ENCODE measurements at regions not wholly inside any gene's neighbourhood (a gene's known extent, or its start where the extent isn't known, plus 50 kb on each side); places are given as distances from the start of the nearest gene placed in this dataset.

GRCh38 chr20:37616110-37616425, 77.8 kb upstream of the CTNNBL1 start:
- TF ChIP-seq STAT1 (IDR thresholded peaks at IDR 0.05; ENCODE audit: unreplicated experiment) (no peak), CTCF (conservative IDR thresholded peaks at IDR 0.05; ENCODE audit: low read depth in 2 of 2) (peak in 1 of 2 experiments; percentile 41; a peak in 1 of 4 replicates), JUNB (IDR thresholded peaks at IDR 0.05; ENCODE audit: unreplicated experiment) (no peak)
- TF ChIP-seq, protein P1, sequence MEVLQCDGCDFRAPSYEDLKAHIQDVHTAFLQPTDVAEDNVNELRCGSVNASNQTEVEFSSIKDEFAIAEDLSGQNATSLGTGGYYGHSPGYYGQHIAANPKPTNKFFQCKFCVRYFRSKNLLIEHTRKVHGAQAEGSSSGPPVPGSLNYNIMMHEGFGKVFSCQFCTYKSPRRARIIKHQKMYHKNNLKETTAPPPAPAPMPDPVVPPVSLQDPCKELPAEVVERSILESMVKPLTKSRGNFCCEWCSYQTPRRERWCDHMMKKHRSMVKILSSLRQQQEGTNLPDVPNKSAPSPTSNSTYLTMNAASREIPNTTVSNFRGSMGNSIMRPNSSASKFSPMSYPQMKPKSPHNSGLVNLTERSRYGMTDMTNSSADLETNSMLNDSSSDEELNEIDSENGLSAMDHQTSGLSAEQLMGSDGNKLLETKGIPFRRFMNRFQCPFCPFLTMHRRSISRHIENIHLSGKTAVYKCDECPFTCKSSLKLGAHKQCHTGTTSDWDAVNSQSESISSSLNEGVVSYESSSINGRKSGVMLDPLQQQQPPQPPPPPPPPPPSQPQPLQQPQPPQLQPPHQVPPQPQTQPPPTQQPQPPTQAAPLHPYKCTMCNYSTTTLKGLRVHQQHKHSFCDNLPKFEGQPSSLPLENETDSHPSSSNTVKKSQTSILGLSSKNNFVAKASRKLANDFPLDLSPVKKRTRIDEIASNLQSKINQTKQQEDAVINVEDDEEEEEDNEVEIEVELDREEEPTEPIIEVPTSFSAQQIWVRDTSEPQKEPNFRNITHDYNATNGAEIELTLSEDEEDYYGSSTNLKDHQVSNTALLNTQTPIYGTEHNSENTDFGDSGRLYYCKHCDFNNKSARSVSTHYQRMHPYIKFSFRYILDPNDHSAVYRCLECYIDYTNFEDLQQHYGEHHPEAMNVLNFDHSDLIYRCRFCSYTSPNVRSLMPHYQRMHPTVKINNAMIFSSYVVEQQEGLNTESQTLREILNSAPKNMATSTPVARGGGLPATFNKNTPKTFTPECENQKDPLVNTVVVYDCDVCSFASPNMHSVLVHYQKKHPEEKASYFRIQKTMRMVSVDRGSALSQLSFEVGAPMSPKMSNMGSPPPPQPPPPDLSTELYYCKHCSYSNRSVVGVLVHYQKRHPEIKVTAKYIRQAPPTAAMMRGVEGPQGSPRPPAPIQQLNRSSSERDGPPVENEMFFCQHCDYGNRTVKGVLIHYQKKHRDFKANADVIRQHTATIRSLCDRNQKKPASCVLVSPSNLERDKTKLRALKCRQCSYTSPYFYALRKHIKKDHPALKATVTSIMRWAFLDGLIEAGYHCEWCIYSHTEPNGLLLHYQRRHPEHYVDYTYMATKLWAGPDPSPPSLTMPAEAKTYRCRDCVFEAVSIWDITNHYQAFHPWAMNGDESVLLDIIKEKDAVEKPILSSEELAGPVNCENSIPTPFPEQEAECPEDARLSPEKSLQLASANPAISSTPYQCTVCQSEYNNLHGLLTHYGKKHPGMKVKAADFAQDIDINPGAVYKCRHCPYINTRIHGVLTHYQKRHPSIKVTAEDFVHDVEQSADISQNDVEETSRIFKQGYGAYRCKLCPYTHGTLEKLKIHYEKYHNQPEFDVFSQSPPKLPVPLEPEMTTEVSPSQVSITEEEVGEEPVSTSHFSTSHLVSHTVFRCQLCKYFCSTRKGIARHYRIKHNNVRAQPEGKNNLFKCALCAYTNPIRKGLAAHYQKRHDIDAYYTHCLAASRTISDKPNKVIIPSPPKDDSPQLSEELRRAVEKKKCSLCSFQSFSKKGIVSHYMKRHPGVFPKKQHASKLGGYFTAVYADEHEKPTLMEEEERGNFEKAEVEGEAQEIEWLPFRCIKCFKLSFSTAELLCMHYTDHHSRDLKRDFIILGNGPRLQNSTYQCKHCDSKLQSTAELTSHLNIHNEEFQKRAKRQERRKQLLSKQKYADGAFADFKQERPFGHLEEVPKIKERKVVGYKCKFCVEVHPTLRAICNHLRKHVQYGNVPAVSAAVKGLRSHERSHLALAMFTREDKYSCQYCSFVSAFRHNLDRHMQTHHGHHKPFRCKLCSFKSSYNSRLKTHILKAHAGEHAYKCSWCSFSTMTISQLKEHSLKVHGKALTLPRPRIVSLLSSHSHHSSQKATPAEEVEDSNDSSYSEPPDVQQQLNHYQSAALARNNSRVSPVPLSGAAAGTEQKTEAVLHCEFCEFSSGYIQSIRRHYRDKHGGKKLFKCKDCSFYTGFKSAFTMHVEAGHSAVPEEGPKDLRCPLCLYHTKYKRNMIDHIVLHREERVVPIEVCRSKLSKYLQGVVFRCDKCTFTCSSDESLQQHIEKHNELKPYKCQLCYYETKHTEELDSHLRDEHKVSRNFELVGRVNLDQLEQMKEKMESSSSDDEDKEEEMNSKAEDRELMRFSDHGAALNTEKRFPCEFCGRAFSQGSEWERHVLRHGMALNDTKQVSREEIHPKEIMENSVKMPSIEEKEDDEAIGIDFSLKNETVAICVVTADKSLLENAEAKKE (CRISPR knock-in tag; IDR thresholded peaks at IDR 0.05): no peak
- H3K27ac ChIP-seq (ENCODE audit: low read depth): no peak overlapping the region
- Mint-ChIP-seq H3K4me1 (no peaks in the 10 kb centered on the region), H3K4me3 (no peak overlapping the region), H3K27ac (no peak overlapping the region), H3K36me3 (ENCODE audit: low read depth) (no peaks in the 10 kb centered on the region), H3K27me3 (ENCODE audit: insufficient read depth, low read depth, poor library complexity) (peaks cover 21% of the 10 kb centered on the region), H3K9me3 (no peaks in the 10 kb centered on the region)
- H3K9me2 ChIP-seq (ENCODE audit: insufficient read depth): no peaks in the 10 kb centered on the region
- no peaks in the 10 kb centered on the region for H3K79me2 ChIP-seq (replicated peaks; ENCODE audit: insufficient read depth)
- H3F3A ChIP-seq (replicated peaks; ENCODE audit: low read depth): no peaks in the 10 kb centered on the region
- no peak overlapping the region for H3K4me3 ChIP-seq
- H4K20me1 ChIP-seq (replicated peaks; ENCODE audit: insufficient read depth): no peaks in the 10 kb centered on the region
- no peaks in the 10 kb centered on the region for H3K36me3 ChIP-seq (ENCODE audit: insufficient read depth)
- H2AFZ ChIP-seq: no peak overlapping the region
- ATAC-seq: no peak; the same call in 2 of the 3 replicates
- DNase-seq (ENCODE audit: low spot score): no peak
- H3K27me3 ChIP-seq (ENCODE audit: insufficient read depth): no peaks in the 10 kb centered on the region
- no peak overlapping the region for H3K4me2 ChIP-seq
- H3K4me1 ChIP-seq (ENCODE audit: insufficient read depth): no peaks in the 10 kb centered on the region

All from GM23338 (cell line).